ENCODE measurements at regions not wholly inside any gene's neighbourhood (a gene's known extent, or its start where the extent isn't known, plus 50 kb on each side); places are given as distances from the start of the nearest gene placed in this dataset.
"Not testable (repeated sequence)": the region's sequence is repeated elsewhere in the genome, so short reads cannot be mapped to it uniquely, and the experiment has no call there.

DNA sequence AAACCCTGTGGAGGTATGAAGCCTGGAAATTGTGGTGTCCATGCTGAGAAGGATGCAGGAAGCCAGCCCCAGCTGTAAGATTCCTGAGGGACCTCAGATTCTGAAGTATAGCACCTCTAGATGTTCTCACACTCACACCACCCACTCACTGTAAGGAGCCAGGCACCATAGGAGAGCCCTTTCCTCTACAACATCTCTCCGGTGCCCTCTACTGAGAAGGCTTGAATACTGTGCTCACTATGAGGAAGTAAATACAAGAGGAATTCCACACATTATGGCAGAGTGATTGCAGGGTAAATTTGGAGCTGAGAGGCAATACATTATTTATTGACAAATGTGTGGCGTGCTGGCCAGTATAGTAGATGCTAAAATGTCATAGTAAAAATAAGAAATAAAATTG lies 2414.0 kb upstream of the PCDH20 start:
- TF ChIP-seq ZKSCAN5 (CRISPR knock-in tag; IDR thresholded peaks at IDR 0.05); ZNF317 (CRISPR knock-in tag; IDR thresholded peaks at IDR 0.05); NR2F1 (CRISPR knock-in tag; IDR thresholded peaks at IDR 0.05); POLR2A (IDR thresholded peaks at IDR 0.05; ENCODE audit: insufficient read depth in 1 of 2, low read depth in 2 of 2, low read length in 2 of 2); HMG20A (CRISPR knock-in tag; IDR thresholded peaks at IDR 0.05; ENCODE audit: borderline replicate concordance); TCF12 (IDR thresholded peaks at IDR 0.05); TCF12 (CRISPR knock-in tag; IDR thresholded peaks at IDR 0.05); ZNF746 (CRISPR knock-in tag; IDR thresholded peaks at IDR 0.05); RELA (CRISPR knock-in tag; IDR thresholded peaks at IDR 0.05); EZH2 (conservative IDR thresholded peaks at IDR 0.05; ENCODE audit: low read depth, low read length); ZNF3 (CRISPR knock-in tag; IDR thresholded peaks at IDR 0.05); SMC3 (IDR thresholded peaks at IDR 0.05; ENCODE audit: low read length): not testable (repeated sequence)
- TF ChIP-seq, protein P1, sequence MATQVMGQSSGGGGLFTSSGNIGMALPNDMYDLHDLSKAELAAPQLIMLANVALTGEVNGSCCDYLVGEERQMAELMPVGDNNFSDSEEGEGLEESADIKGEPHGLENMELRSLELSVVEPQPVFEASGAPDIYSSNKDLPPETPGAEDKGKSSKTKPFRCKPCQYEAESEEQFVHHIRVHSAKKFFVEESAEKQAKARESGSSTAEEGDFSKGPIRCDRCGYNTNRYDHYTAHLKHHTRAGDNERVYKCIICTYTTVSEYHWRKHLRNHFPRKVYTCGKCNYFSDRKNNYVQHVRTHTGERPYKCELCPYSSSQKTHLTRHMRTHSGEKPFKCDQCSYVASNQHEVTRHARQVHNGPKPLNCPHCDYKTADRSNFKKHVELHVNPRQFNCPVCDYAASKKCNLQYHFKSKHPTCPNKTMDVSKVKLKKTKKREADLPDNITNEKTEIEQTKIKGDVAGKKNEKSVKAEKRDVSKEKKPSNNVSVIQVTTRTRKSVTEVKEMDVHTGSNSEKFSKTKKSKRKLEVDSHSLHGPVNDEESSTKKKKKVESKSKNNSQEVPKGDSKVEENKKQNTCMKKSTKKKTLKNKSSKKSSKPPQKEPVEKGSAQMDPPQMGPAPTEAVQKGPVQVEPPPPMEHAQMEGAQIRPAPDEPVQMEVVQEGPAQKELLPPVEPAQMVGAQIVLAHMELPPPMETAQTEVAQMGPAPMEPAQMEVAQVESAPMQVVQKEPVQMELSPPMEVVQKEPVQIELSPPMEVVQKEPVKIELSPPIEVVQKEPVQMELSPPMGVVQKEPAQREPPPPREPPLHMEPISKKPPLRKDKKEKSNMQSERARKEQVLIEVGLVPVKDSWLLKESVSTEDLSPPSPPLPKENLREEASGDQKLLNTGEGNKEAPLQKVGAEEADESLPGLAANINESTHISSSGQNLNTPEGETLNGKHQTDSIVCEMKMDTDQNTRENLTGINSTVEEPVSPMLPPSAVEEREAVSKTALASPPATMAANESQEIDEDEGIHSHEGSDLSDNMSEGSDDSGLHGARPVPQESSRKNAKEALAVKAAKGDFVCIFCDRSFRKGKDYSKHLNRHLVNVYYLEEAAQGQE (IDR thresholded peaks at IDR 0.05; ENCODE audit: borderline replicate concordance in 1 of 2, low read depth in 1 of 2, low read length in 2 of 2): not testable (repeated sequence)
- TF ChIP-seq, protein P2, sequence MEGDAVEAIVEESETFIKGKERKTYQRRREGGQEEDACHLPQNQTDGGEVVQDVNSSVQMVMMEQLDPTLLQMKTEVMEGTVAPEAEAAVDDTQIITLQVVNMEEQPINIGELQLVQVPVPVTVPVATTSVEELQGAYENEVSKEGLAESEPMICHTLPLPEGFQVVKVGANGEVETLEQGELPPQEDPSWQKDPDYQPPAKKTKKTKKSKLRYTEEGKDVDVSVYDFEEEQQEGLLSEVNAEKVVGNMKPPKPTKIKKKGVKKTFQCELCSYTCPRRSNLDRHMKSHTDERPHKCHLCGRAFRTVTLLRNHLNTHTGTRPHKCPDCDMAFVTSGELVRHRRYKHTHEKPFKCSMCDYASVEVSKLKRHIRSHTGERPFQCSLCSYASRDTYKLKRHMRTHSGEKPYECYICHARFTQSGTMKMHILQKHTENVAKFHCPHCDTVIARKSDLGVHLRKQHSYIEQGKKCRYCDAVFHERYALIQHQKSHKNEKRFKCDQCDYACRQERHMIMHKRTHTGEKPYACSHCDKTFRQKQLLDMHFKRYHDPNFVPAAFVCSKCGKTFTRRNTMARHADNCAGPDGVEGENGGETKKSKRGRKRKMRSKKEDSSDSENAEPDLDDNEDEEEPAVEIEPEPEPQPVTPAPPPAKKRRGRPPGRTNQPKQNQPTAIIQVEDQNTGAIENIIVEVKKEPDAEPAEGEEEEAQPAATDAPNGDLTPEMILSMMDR (CRISPR knock-in tag; IDR thresholded peaks at IDR 0.05): not testable (repeated sequence)
- TF ChIP-seq, protein P3, sequence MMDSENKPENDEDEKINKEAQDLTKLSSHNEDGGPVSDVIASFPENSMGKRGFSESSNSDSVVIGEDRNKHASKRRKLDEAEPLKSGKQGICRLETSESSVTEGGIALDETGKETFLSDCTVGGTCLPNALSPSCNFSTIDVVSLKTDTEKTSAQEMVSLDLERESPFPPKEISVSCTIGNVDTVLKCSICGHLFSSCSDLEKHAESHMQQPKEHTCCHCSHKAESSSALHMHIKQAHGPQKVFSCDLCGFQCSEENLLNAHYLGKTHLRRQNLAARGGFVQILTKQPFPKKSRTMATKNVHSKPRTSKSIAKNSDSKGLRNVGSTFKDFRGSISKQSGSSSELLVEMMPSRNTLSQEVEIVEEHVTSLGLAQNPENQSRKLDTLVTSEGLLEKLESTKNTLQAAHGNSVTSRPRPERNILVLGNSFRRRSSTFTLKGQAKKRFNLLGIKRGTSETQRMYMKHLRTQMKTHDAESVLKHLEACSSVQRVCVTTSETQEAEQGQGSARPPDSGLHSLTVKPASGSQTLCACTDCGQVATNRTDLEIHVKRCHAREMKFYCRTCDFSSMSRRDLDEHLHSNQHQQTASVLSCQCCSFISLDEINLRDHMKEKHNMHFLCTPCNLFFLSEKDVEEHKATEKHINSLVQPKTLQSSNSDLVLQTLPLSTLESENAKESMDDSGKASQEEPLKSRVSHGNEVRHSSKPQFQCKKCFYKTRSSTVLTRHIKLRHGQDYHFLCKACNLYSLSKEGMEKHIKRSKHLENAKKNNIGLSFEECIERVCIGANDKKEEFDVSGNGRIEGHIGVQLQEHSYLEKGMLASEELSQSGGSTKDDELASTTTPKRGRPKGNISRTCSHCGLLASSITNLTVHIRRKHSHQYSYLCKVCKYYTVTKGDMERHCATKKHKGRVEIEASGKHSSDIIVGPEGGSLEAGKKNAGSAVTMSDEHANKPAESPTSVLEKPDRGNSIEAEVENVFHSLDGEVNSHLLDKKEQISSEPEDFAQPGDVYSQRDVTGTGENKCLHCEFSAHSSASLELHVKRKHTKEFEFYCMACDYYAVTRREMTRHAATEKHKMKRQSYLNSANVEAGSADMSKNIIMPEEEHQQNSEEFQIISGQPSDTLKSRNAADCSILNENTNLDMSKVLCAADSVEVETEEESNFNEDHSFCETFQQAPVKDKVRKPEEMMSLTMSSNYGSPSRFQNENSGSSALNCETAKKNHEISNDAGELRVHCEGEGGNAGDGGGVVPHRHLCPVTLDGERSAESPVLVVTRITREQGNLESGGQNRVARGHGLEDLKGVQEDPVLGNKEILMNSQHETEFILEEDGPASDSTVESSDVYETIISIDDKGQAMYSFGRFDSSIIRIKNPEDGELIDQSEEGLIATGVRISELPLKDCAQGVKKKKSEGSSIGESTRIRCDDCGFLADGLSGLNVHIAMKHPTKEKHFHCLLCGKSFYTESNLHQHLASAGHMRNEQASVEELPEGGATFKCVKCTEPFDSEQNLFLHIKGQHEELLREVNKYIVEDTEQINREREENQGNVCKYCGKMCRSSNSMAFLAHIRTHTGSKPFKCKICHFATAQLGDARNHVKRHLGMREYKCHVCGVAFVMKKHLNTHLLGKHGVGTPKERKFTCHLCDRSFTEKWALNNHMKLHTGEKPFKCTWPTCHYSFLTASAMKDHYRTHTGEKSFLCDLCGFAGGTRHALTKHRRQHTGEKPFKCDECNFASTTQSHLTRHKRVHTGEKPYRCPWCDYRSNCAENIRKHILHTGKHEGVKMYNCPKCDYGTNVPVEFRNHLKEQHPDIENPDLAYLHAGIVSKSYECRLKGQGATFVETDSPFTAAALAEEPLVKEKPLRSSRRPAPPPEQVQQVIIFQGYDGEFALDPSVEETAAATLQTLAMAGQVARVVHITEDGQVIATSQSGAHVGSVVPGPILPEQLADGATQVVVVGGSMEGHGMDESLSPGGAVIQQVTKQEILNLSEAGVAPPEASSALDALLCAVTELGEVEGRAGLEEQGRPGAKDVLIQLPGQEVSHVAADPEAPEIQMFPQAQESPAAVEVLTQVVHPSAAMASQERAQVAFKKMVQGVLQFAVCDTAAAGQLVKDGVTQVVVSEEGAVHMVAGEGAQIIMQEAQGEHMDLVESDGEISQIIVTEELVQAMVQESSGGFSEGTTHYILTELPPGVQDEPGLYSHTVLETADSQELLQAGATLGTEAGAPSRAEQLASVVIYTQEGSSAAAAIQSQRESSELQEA (CRISPR knock-in tag; IDR thresholded peaks at IDR 0.05; ENCODE audit: not compliant biosample characterization): not testable (repeated sequence)
